H9 (cell line): ENCODE measurements at regions not wholly inside any gene's neighbourhood (a gene's known extent, or its start where the extent isn't known, plus 50 kb on each side); places are given as distances from the start of the nearest gene placed in this dataset.

ENCODE experiments used
- DNase-seq: peaks from one replicate; pipeline ENCODE4 v3.0.0-alpha.2; 2017
- H2AFZ ChIP-seq: one replicate; pipeline ENCODE4 v1.6.1; 2013; ENCODE audit warnings: mild to moderate bottlenecking, low read length, control low read depth, moderate library complexity
- H2AK5ac ChIP-seq: 2 replicates; pipeline ENCODE4 v1.6.1; 2013; ENCODE audit warnings: low read length, control low read depth, mixed read lengths; ENCODE audit not compliant: insufficient read length
- H2BK120ac ChIP-seq: one replicate; pipeline ENCODE4 v1.6.1; 2013; ENCODE audit warnings: low read depth, mild to moderate bottlenecking, low read length, control low read depth, inconsistent platforms; ENCODE audit not compliant: poor library complexity, severe bottlenecking
- H2BK12ac ChIP-seq: 2 replicates; pipeline ENCODE4 v1.6.1; 2013; ENCODE audit warnings: low read length, control low read depth, mixed read lengths, low read depth; ENCODE audit not compliant: insufficient read length
- H2BK15ac ChIP-seq: 2 replicates; pipeline ENCODE4 v1.6.1; 2013; ENCODE audit warnings: low read depth, low read length, control low read depth
- H2BK20ac ChIP-seq: one replicate; pipeline ENCODE4 v1.6.1; 2013; ENCODE audit warnings: low read depth, mild to moderate bottlenecking, low read length, control low read depth, inconsistent platforms; ENCODE audit not compliant: poor library complexity, severe bottlenecking
- H2BK5ac ChIP-seq: 2 replicates; pipeline ENCODE4 v1.6.1; 2013; ENCODE audit warnings: low read length, control low read depth, mixed read lengths; ENCODE audit not compliant: insufficient read length
- H3K14ac ChIP-seq: 2 replicates; pipeline ENCODE4 v1.6.1; 2013; ENCODE audit warnings: low read length, control low read depth; ENCODE audit not compliant: insufficient read depth
- H3K18ac ChIP-seq: 2 replicates; pipeline ENCODE4 v1.6.1; 2013; ENCODE audit warnings: low read depth, mild to moderate bottlenecking, mixed read lengths, low read length, control low read depth; ENCODE audit not compliant: insufficient read length
- H3K23ac ChIP-seq: 2 replicates; pipeline ENCODE4 v1.6.1; 2013; ENCODE audit warnings: low read length, control low read depth, mixed read lengths, low read depth; ENCODE audit not compliant: insufficient read length
- H3K23me2 ChIP-seq: 2 replicates; pipeline ENCODE4 v1.6.1; 2013; ENCODE audit warnings: low read depth, mild to moderate bottlenecking, mixed read lengths, low read length, control low read depth; ENCODE audit not compliant: insufficient read length, poor library complexity, severe bottlenecking
- H3K27ac ChIP-seq: 2 replicates; pipeline ENCODE4 v1.5.1; 2013; ENCODE audit warnings: low read length, control low read depth, mixed read lengths, low read depth; ENCODE audit not compliant: insufficient read length
- H3K27me3 ChIP-seq: 2 replicates; pipeline ENCODE4 v1.6.1; 2013; ENCODE audit warnings: low read length, control low read depth, inconsistent platforms; ENCODE audit not compliant: insufficient read depth
- H3K4ac ChIP-seq: 2 replicates; pipeline ENCODE4 v1.6.1; 2013; ENCODE audit warnings: low read depth, mild to moderate bottlenecking, control low read depth, inconsistent platforms, low read length, moderate library complexity
- H3K4me1 ChIP-seq: 2 replicates; pipeline ENCODE4 v1.6.1; 2013; ENCODE audit warnings: low read length, control low read depth, inconsistent platforms; ENCODE audit not compliant: insufficient read depth
- H3K4me2 ChIP-seq: 2 replicates; pipeline ENCODE4 v1.6.1; 2013; ENCODE audit warnings: low read length, control low read depth, mixed read lengths; ENCODE audit not compliant: insufficient read length, insufficient read depth
- H3K56ac ChIP-seq: 2 replicates; pipeline ENCODE4 v1.6.1; 2013; ENCODE audit warnings: low read depth, mild to moderate bottlenecking, mixed read lengths, low read length, control low read depth; ENCODE audit not compliant: insufficient read length
- H3K79me1 ChIP-seq: 2 replicates; pipeline ENCODE4 v1.6.1; 2013; ENCODE audit warnings: low read depth, mild to moderate bottlenecking, moderate library complexity, low read length, control low read depth, inconsistent platforms; ENCODE audit not compliant: insufficient read depth, poor library complexity, severe bottlenecking
- H3K79me2 ChIP-seq: 2 replicates; pipeline ENCODE4 v1.6.1; 2013; ENCODE audit warnings: low read length, control low read depth, inconsistent platforms; ENCODE audit not compliant: insufficient read depth
- H3K9ac ChIP-seq: 2 replicates; pipeline ENCODE4 v1.6.1; 2013; ENCODE audit warnings: low read length, control low read depth, mixed read lengths; ENCODE audit not compliant: insufficient read length; ENCODE audit errors: extremely low read depth
- H3K9me3 ChIP-seq: one replicate; pipeline ENCODE4 v1.6.1; 2013; ENCODE audit warnings: low read depth, low read length, inconsistent platforms; ENCODE audit not compliant: control insufficient read depth
- H3T11ph ChIP-seq: one replicate; pipeline ENCODE4 v1.6.1; 2013; ENCODE audit warnings: mild to moderate bottlenecking, low read length, control low read depth, inconsistent platforms
- H4K20me1 ChIP-seq: one replicate; pipeline ENCODE4 v1.6.1; 2013; ENCODE audit not compliant: control insufficient read depth, insufficient read length, insufficient read depth
- H4K5ac ChIP-seq: 2 replicates; pipeline ENCODE4 v1.6.1; 2013; ENCODE audit warnings: low read depth, mild to moderate bottlenecking, mixed read lengths, low read length, control low read depth; ENCODE audit not compliant: insufficient read length
- H4K8ac ChIP-seq: replicated peaks from 2 replicates; pipeline ENCODE4 v1.6.1; 2013; ENCODE audit warnings: low read length, control low read depth, mixed read lengths, low read depth; ENCODE audit not compliant: insufficient read length
- H4K91ac ChIP-seq: 2 replicates; pipeline ENCODE4 v1.6.1; 2013; ENCODE audit warnings: low read depth, mild to moderate bottlenecking, moderate library complexity, mixed read lengths, low read length, control low read depth; ENCODE audit not compliant: insufficient read length
- H3K27ac Mint-ChIP-seq, 3 experiments: 2 replicates in 2 of 3; 3 replicates in 1 of 3; pipeline ENCODE4 v1.8.0; 2020 to 2021; ENCODE audit warnings: mixed read lengths in 3 of 3, mild to moderate bottlenecking in 1 of 3, moderate library complexity in 1 of 3
- H3K27me3 Mint-ChIP-seq: 2 replicates; pipeline ENCODE4 v1.8.0; 2021; ENCODE audit warnings: low read depth, mild to moderate bottlenecking, moderate library complexity, mixed read lengths
- H3K36me3 Mint-ChIP-seq, 3 experiments: 2 replicates in 2 of 3; 3 replicates in 1 of 3; pipeline ENCODE4 v1.8.0; 2020 to 2021; ENCODE audit warnings: low read depth in 3 of 3, mixed read lengths in 3 of 3; ENCODE audit not compliant: insufficient read depth in 1 of 3
- H3K4me1 Mint-ChIP-seq, 2 experiments: 2 replicates each; pipeline ENCODE4 v1.8.0; 2020; ENCODE audit warnings: mixed read lengths in 2 of 2
- H3K4me3 Mint-ChIP-seq, 2 experiments: 2 replicates in 1 of 2; 3 replicates in 1 of 2; pipeline ENCODE4 v1.8.0; 2020 to 2021; ENCODE audit warnings: mild to moderate bottlenecking in 2 of 2, mixed read lengths in 2 of 2, moderate library complexity in 1 of 2
- H3K9me3 Mint-ChIP-seq, 2 experiments: 2 replicates in 1 of 2; 3 replicates in 1 of 2; pipeline ENCODE4 v1.8.0; 2020; ENCODE audit warnings: mild to moderate bottlenecking in 2 of 2, mixed read lengths in 2 of 2, moderate library complexity in 1 of 2
- CTCF ChIP-seq: fragments of 200-600 bp; sonication (generic); conservative IDR thresholded peaks from 3 replicates; pipeline ENCODE4 v1.8.0; 2021; ENCODE audit warnings: antibody characterized with exemption, mild to moderate bottlenecking
- WGBS: extraction: QIAGEN DNeasy Blood & Tissue Kit; methylation state at CpG from one replicate; pipeline ENCODE4 v1.1.7; 2013; ENCODE audit warnings: missing lambda C conversion rate, low lambda C conversion rate, mixed read lengths; ENCODE audit not compliant: insufficient read length; ENCODE audit errors: extremely low coverage; 5-methylcytosine and 5-hydroxymethylcytosine counted together

- Histone ChIP-seq H3K27ac (no peak overlapping the region), H2BK12ac (no peak overlapping the region), H2BK5ac (no peak overlapping the region), H3K4ac (no peak overlapping the region), H4K91ac (no peak overlapping the region), H4K20me1 (no peaks in the 10 kb centered on the region), H3K14ac (no peak overlapping the region), H4K8ac (no peak overlapping the region), H3K79me1 (no peaks in the 10 kb centered on the region), H3K18ac (no peak overlapping the region), H3K27me3 (no peaks in the 10 kb centered on the region), H2AK5ac (no peak overlapping the region), H3K4me1 (no peaks in the 10 kb centered on the region), H3K79me2 (no peaks in the 10 kb centered on the region), H3K4me2 (no peak overlapping the region), H2BK15ac (no peak overlapping the region; the same call in 1 of the 2 replicates), H3K9me3 (no peaks in the 10 kb centered on the region), H4K5ac (no peak overlapping the region), H2BK20ac (no peak overlapping the region), H2AFZ (no peak overlapping the region), H3T11ph (no peak overlapping the region), H3K23ac (no peak overlapping the region), H3K9ac (no peak overlapping the region), H2BK120ac (no peak overlapping the region), H3K56ac (no peak overlapping the region), H3K23me2 (no peaks in the 10 kb centered on the region)
- H3K27ac Mint-ChIP-seq, result no peak overlapping the region; a peak in 1 of 7 replicates
- TF ChIP-seq CTCF, result no peak
- peaks cover 8 to 10% of the 10 kb centered on the region in 2 experiments for H3K9me3 Mint-ChIP-seq
- no CpG with 5 or more reads among the region's 5 CpGs for WGBS
- H3K27me3 Mint-ChIP-seq, result no peaks in the 10 kb centered on the region
- no peak overlapping the region for H3K4me3 Mint-ChIP-seq
- no peak for DNase-seq
- no peaks in the 10 kb centered on the region for H3K4me1 Mint-ChIP-seq
- peaks cover 0 to 9% (median 3%) of the 10 kb centered on the region in 3 experiments; a peak in 3 of 7 replicates for H3K36me3 Mint-ChIP-seq
Observed at GRCh38 chr11:109221190-109221589, 200.8 kb upstream of the C11orf87 start.
